SK-N-SH (cell line): ENCODE measurements at regions not wholly inside any gene's neighbourhood (a gene's known extent, or its start where the extent isn't known, plus 50 kb on each side); places are given as distances from the start of the nearest gene placed in this dataset.

Experiments used
- CTCF ChIP-seq: fragments of 200-600 bp; sonication (generic); IDR thresholded peaks from 2 replicates; pipeline ENCODE4 v1.6.1; 2017; ENCODE audit warnings: antibody characterized with exemption, mild to moderate bottlenecking, moderate library complexity
- EZH2phosphoT487 ChIP-seq: fragments of 200-600 bp; sonication (generic); IDR thresholded peaks from 2 replicates; pipeline ENCODE4 v1.6.1; 2017; ENCODE audit warnings: low read depth, mixed run types, mild to moderate bottlenecking, antibody characterized with exemption, moderate library complexity, borderline replicate concordance
- FOXJ3 ChIP-seq: sonication (generic); formaldehyde crosslinking; IDR thresholded peaks from 2 replicates; pipeline ENCODE4 v1.5.1; 2020; ENCODE audit warnings: mild to moderate bottlenecking, missing genetic modification reagents
- MXI1 ChIP-seq: IDR thresholded peaks from 2 replicates; pipeline ENCODE4 v1.6.1; 2012; ENCODE audit warnings: mild to moderate bottlenecking, low read depth, low read length, improper control_type of control experiment
- PBX3 ChIP-seq: IDR thresholded peaks from 2 replicates; pipeline ENCODE4; 2012
- REST ChIP-seq: IDR thresholded peaks from 2 replicates; pipeline ENCODE4 v1.6.1; 2012; ENCODE audit warnings: mild to moderate bottlenecking, low read depth, low read length, moderate library complexity

- TF ChIP-seq MXI1 = no peak
- TF ChIP-seq FOXJ3 (CRISPR knock-in tag) = no peak
- no peak for TF ChIP-seq CTCF
- TF ChIP-seq EZH2phosphoT487 = no peak
- no peak for TF ChIP-seq PBX3
- no peak for TF ChIP-seq REST
Measured at GRCh38 chr20:55439070-55439469, 566.2 kb downstream of the CBLN4 start.
